DLD1 (cell line): ENCODE measurements at regions not wholly inside any gene's neighbourhood (a gene's known extent, or its start where the extent isn't known, plus 50 kb on each side); places are given as distances from the start of the nearest gene placed in this dataset.
"Not testable (repeated sequence)": the region's sequence is repeated elsewhere in the genome, so short reads cannot be mapped to it uniquely, and the experiment has no call there.

Source experiments
- in situ Hi-C: cut with HindIII; loops from 2 replicates; pipeline ENCODE4 v1.10.0; 2017; ENCODE audit warnings: low sequenced_read_pairs

DNA sequence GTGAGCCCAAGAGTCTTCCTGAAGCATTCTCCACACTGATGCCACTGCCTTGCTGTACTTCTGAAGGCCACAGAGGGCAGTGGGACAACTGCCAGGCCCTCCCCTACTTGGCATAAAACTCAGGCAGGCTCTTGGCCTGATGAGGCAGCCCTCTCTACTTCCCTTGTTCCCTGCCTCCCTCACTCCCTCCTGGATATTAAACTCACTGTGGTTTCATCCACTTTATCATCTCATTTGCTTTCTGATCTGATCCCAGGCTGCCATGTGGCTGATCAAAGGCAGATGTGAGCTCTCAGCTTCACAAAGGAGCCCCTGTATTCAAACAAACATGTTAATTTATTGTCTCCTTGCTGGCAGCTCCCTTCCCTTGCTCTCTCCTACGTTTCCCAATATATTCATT is 533.5 kb downstream of the IGSF11 start:
- in situ Hi-C loops, result no loop called here

DNA sequence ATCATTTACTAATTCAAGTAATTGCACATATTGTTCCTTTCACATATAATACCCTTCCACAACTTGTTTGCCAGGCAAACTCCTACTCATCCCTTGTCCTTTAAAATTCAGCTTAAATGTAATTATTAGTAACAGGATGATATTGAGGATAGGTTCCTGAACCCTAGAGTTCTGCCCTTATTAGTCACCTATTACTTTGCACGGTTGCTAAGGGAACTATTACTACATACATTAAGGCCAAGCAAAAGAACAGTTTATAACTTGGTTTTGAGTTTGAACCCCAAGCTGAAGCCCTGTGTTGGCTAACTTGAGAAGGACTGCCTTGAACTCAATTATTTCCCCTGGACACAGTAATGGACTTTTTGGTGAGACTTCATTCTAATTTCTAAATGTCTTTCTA is 529.7 kb downstream of the IGSF11 start:
- in situ Hi-C loops, result no loop called here

DNA sequence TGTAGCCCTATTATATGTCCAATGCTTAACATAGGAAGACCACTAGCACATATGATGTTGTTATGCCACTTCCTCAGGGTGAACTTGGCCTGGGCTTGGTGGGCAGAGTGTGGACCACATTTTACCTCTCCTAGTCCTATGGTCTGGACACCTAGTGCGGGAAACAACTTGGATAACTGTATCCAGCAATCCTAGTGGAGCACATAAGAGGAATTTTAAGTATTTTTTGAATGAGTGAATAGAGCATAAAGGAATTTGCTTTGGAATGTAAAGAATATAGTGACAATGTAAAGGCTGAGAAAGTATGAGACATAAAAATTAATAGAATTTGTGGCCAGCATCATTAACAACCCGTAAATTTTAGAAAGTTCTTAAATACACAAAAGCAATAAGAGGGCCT is 528.9 kb downstream of the IGSF11 start:
- in situ Hi-C loops, result no loop called here

DNA sequence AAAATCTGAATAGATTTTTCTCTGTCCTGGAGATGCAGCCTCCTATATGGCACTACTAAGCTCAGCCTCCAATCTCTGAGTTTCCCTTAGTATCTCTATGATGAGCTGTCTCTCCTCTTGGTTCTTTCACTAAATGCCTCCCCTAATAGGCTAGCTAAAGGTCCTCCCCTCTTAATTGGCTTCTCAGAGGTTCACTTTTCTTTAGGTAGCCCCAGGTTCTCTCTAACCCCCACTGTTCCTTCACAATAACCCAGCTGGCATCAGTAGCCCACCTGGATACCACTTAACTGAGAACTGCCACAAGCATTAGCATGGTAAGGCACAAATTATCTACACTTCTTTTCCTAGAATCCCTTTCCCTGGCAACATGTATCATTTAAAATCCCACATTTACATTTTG is 523.2 kb downstream of the IGSF11 start:
- in situ Hi-C loops, result no loop called here

DNA sequence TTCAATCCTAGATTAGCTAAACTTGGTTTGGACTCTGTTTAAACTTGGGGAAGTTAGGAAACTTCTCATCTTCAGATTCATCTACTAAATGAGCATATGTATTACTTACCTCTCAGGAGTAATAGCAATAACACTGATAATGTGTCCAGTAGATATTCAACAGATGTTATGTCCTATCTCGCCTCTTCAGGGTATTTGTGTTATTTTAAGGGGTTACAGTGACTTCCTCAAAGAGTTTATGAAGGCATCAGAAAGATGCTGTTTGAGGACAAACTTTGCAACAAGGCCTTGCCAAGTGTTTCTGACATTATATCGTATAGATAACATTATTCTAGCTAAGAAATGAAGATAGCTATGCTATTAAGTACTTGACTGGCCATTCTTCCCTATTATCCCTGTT is 522.3 kb downstream of the IGSF11 start:
- in situ Hi-C loops, result no loop called here

DNA sequence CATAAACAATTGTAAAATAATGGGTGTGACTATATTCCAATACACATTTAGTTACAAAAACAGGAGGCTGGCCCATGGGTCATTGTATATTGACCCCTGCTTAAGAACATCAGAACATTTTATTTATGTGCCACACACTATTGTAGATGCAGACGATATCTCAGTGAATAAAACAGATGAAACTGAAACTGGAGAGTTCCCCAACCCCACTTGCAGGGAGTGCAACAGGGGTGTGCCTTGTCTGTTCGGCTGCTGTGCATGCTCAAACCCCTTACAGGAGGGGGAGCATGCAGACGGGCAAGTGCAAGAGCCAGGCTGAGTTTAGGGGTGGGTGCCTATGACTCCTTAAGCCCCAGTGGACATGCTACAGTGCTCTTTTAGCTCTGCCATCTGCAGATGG is 509.6 kb downstream of the IGSF11 start:
- in situ Hi-C loops, result no loop called here

DNA sequence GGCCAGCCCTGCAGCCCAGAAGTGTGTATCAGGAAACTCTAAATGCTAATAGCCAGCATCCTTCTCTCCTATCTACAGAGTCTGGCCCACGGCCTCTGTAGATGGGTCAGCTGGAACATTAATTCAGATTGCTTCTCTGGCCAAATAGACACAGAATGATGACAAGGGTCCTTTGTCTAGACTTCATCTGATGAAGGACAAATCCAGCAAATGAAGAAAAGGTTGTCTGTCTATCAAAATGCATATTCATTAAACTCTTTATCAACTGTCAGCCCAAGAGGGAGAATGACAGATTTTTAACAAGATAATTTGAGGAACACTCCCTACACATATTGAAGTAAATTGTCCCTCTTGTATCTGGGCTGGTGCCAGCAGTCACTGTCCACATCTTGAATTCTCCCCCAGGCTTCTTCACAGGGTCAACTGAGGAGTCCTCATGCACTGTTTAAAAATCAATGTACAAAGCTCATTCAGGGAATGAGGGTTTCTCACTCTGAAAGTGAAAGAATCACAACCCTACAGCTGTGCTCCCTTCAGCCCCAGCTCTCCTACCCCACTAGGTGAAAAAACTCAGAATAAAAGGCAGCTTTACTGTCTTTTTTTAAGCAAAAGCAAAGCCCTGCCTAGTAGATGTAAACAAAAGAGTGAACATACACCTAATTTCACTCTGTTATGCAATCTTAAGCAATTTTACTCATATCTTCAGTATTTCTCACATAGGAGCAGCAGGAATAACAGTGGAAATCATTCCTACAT is 507.7 kb downstream of the IGSF11 start:
- in situ Hi-C loops, result no loop called here

DNA sequence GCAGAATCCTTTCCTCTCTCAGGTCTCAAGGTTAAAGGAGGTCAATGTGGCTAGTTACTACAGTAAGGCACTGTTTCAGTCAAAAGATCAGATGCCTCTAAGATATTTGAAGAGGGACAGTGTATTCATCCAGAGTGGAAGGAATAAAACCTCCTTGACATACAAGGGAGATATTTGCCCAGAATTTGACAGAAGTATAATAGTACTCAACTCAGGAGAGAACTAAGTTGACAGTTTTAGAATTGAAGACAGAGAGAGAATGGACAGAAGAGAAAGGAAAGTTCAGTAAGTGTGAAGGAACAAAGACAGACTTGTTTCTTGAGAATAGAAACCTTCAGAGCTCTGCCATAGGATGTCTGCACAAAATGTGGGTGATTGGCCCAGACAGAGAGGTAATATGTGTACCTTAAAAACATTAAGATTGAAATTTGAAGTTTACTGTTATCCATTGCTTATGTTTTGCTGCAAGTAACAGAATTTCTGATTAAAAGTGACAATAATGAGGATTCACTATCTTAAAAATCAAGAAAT is 507.1 kb downstream of the IGSF11 start:
- in situ Hi-C loops, result no loop called here

DNA sequence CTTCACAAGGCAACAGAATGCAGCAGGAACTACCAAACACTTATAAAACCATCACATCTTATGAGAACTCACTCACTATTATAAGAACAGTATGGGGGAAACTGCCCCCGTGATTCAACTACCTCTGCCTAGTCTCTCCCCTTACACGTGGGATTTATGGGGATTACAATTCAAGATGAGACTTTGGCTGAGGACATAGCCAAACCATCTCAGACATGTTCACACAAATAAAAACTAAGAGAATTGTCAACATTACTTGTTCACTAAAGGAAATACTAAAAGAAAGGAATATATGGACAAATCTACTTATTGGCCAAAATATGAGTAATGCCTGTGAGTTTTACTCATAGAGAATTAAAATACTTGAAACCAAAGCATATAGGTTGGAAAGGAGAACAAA is 505.1 kb downstream of the IGSF11 start:
- in situ Hi-C loops, result no loop called here

DNA sequence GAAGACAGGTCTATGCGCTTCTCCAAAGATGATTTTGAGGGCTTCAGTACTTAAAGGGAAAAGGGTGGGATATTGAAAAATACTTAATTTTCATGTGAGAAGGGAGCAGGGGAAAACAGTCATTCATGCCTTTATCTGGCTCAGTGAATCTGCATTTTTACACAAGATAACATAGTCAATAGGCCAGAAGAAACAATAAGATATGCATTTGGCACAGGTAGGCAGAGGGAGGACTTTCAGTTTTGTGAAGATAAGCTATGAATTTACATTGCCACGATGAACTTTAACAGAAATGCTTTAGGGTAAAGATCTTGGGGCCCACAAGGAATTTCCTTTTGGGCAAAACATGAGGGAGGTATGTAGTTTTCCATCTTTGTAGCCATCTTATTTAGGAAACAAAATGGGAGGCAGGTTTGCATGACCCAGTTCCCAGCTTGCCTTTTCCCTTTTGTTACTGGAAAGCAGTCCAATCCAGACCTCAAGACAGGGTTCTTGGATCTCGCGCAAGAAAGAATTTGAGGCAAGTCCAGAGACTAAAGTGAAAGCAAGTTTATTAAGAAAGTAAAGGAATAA is 504.2 kb downstream of the IGSF11 start:
- in situ Hi-C loops, result no loop called here

DNA sequence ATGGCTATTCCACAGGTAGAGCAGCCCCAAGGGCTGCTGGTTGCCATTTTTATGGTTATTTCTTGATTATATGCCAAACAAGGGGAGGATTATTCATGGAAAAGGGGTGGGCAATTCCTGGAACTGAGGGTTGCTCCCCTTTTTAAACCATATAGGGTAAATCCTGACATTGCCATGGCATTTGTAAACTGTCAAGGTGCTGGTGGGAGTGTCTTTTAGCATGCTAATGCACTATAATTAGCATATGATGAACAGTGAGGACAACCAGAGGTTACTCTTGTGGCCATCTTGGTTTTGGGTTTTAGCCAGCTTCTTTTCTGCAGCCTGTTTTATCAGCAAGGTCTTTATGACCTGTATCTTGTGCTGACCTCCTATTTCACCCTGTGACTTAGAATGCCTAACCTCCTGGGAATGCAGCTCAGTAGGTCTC is 503.7 kb downstream of the IGSF11 start:
- in situ Hi-C loops, result not testable (repeated sequence)

DNA sequence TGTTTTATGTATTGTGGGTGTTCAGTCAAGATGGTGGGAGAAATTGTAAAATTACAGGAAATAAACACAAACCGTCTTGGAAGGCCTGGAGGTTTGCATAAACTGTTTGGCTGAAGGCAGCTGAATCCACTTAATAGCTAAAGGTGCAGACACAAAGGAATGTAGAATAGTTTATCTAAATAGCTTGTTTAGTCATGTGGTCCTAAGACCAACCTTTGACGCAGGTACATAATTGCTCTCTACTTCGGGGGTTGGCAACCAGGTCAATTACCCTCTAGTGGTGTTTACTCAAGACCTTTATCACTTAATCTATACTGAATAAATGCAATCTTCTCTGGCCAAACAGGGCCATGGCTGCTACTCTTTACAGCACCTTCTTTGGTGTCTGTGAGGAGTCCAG is 502.8 kb downstream of the IGSF11 start:
- in situ Hi-C loops, result no loop called here

DNA sequence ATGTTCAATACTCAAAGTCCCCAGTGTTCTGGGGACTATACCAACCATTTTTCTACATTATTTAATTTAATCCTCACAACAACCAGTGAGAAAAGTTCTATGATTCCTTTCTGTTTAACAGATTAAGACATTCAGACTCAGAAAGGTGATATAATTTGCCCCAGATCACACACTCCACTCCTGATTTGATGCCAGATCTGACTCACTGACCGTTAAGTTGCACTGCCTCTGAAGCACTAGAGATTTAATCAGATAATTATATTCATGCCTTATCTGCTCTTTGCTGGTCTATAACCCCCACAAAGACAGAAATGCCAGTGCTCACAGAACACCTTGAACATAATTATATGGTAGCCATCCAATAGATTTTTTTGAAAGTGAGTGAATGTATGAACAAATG is 501.0 kb downstream of the IGSF11 start:
- in situ Hi-C loops, result no loop called here

DNA sequence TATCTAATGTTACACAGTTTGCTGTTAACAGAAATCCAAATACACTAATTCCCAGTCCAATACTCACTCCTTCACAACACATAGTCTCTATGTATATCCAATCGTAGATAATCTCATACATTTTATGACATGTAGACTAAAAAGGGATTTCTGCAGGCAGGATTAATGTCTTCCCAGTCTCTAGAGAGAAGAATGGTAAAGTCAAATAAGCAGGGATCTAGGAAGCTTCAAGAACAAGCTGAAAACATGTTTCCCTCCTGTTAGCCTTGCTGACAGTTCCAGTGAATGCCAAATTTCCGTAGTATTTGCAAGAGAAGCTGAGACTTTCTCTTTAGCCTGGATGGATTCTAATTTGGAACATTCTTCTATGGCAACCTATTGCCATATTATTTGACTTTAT is 500.1 kb downstream of the IGSF11 start:
- in situ Hi-C loops, result no loop called here

DNA sequence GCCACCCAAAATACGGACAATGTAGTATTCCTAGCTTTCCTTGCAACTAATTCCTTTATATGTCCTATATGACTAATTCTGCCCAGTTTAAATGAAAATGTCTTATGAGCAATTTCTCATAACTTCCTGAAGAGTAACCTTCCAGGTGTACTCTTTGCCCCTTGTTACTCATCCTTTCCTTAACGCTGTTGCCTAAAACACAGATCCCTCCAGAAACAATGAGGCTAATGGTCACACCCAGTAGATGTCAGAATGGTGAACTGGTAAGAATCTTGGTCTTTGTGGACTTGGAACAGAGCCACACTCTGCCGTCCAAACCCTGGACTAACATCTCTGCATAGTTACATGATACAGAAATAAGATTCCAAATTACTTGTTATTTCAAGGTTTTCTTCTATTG is 497.9 kb downstream of the IGSF11 start:
- in situ Hi-C loops, result no loop called here

DNA sequence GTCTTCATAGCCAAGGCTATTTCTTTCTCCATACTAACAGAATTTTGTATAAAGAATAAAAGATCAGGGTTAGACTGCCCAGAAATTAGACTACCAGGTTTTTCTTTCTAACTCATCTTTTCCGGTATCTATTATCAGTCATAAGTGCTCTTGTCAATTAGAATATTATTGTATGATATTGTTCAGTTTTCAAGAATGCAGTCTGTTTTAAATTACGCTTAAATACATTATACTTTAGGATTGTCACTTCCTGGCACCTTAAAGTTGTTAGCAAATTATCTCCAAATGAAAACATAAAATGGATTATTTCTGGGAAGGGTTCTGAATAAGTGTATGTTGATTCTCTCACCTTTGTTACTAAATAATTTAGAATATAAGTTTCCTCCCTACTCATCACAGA is 497.2 kb downstream of the IGSF11 start:
- in situ Hi-C loops, result no loop called here

DNA sequence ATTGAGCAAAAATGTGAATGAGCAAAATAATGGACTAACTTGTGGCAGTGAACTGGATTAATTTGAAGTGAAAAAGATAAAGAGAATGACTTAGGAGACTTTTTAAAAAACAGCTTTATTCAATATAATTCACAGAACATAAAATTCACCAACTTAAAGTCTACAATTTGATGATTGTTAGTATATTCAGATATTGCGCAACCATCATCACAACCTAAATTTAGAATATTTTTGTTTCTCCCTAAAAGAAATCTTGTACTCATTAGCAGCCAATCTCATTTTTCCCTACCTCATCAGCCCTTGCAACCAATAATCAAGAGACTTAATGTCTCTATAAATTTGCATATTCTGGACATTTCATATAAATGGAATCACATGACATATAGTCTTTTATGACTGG is 496.5 kb downstream of the IGSF11 start:
- in situ Hi-C loops, result no loop called here

DNA sequence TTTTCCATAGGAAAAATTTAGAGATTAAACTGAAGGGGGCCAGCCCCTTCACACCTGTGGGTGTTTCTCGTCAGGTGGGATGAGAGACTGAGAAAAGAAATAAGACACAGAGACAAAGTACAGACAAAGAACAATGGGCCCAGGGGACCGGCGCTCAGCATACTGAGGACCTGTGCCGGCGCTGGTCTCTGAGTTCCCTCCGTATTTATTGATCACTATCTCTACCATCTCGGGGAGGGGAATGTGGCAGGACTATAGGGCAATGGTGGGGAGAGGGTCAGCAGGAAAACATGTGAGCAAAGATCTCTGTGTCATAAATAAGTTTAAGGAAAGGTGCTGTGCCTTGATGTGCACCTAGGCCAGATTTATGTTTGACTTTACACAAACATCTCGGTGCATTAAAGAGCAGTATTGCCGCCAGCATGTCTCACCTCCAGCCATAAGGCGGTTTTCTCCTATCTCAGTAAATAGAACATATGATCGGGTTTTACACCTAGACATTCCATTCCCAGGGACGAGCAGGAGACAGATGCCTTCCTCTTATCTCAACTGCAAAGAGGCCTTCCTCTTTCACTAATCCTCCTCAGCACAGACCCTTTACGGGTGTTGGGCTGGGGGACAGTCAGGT is 494.7 kb downstream of the IGSF11 start:
- in situ Hi-C loops, result not testable (repeated sequence)

DNA sequence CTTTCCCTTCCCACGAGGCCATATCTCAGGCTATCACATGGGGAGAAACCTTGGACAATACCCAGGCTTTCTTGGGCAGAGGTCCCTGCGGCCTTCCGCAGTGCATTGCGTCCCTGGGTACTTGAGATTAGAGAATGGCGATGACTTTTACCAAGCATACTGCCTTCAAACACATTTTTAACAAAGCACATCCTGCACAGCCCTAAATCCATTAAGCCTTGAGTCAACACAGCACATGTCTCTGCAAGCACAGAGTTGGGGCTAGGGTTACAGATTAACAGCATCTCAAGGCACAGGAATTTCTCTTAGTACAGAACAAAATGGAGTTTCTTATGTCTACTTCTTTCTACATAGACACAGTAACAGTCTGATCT is 494.2 kb downstream of the IGSF11 start:
- in situ Hi-C loops, result not testable (repeated sequence)

DNA sequence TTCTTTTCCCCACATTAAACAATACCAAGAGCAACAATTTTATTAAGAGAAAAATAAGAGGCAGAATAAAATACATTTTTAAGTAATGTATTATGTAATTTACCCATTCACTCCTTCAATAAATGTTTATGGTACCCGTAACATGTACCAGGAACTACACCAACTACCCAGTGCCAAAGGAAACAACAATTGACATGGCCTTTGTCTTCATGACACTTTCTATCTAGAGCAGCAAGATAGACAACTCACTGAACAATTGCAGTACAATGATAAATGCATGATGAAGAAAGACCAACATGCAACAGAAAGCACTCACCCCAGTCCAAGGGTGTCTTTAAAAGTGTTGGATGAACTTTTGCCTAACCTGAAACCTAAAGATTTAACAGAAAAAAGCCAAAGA is 493.8 kb downstream of the IGSF11 start:
- in situ Hi-C loops, result no loop called here

DNA sequence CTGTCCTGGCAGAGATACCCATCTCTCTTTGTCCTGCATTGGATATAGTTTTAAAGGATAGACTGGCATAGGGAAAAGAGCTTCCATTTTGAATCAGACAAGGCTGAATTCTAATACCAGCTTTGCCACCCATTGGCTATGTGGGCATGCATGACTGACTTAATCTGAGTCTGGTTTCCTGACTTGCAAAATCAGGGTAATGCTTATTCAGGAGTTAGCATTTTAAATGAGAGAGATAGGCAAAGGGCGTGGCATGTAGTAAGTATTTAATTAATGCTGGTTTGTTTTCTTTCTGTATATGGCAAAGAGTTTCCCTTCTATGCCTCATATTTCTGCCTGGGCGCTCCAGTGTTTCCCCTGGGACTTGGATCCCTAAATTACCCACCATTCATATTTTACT is 492.9 kb downstream of the IGSF11 start:
- in situ Hi-C loops, result no loop called here

DNA sequence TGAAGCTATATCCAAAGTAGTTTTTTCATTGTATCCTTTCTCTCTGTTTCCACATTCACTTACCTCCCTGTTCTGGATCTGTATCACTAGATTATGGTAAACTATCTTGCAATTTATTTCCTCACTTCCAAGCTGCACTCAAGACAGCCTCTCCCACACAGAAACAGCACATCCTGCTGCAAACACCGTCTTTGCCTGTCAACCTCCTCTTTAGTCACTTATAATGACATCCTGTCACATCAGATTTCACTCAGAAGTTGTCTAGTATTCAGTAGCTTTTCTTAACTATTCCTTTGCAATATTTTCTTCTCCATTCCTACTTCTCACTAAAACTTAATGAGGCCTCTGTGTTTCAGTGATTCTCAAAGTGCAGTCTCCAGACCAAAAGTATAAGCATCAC is 490.8 kb downstream of the IGSF11 start:
- in situ Hi-C loops, result no loop called here
